MV-4-11 (cell line): ENCODE measurements at regions not wholly inside any gene's neighbourhood (a gene's known extent, or its start where the extent isn't known, plus 50 kb on each side); places are given as distances from the start of the nearest gene placed in this dataset.
"Not testable (repeated sequence)": the region's sequence is repeated elsewhere in the genome, so short reads cannot be mapped to it uniquely, and the experiment has no call there.

Experiments used
- DNase-seq: peaks from one replicate; lab custom pipeline; 2025; lab: John Stamatoyannopoulos, UW

GRCh38 chr4:159655547-159655946 is 552.7 kb downstream of the RAPGEF2 start:
- DNase-seq, result no peak

DNA sequence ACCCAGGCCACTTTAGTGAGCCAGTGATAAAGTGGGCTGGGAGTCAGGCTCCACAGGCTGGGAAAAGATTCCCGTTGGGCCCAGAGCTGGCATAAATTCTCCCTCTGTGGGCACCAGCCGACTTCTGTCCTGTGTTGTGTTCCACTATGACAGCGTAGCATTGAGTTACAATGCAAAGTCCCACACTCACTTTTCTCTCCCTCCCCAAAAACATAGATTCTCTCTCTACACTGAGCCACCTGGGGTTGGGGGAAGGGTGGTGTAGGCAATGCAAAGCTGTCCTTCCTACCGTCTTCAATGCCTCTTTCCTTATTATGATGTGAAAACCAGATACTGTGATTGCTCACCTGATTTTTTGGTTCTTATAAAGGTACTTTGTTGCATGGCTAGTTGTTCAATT is 566.2 kb downstream of the RAPGEF2 start:
- no peak for DNase-seq

- DNase-seq, result no peak
Measured at GRCh38 chr4:159673221-159673620, 570.3 kb downstream of the RAPGEF2 start.

DNA sequence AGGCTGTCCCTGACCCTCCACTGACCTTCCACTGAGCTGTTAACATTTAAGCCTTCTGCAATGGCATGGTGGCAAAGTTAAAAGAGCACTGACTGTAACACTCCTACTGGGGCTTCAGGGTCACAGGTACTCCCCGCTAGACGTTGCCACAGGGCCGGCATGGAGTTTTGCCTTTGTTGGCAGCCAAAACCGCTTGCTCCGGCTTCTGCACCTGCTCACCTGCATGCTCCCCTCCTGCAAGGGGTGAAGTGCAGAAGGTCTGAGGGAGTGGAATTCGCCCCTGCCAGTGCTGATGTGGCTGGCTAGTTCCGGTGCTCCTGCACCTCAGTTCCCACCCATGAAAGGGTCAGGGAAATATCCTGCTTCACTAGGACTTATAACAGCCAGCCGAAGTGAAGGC is 571.4 kb downstream of the RAPGEF2 start:
- DNase-seq, result no peak

DNA sequence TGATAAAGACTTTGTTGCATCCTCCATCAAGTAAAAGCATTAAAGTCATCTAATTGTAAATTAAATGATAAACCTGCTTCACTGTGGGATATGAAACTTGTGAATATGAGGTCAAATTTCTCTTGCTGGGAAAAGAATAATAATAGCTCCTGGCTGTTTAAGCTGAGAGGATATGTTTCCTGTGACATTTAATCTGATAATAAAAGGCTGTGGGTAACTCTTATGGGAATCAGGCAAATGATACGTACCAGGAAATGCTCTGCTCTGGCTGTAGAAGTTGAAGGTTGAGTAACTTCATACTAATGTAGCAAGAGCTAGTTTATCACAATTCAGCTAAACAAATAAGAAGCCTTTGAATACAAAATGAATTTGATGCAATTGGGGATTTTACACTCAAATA is 574.6 kb downstream of the RAPGEF2 start:
- no peak for DNase-seq

- no peak for DNase-seq
Measured at GRCh38 chr4:159682996-159683395, 580.1 kb downstream of the RAPGEF2 start.

GRCh38 chr4:159684061-159684460 is 581.2 kb downstream of the RAPGEF2 start:
- no peak for DNase-seq

- no peak for DNase-seq
Measured at GRCh38 chr4:159685340-159686092, 582.6 kb downstream of the RAPGEF2 start.

DNA sequence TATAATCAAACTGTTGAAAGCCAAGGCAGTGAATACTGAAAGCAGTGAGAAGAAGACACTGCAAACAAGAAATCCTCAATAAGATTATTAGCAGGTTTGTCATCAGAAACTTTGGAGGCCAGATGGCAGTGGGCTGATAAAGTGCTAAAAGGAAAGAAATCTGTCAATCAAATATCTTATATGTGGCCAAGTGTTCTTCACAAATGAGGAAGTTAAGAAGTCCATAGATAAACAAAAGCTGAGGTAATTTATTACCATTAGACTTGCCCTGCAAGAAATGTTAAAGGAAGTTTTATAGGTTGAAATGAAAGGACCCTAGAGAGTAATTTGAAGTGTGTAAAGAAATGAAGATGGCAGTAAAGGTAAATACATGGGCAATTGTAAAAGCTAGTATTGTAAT is 586.6 kb downstream of the RAPGEF2 start:
- DNase-seq, result no peak

GRCh38 chr4:159697322-159698283 is 594.7 kb downstream of the RAPGEF2 start:
- DNase-seq, result no peak

- DNase-seq, result no peak
Measured at GRCh38 chr4:159698336-159698735, 595.5 kb downstream of the RAPGEF2 start.

DNA sequence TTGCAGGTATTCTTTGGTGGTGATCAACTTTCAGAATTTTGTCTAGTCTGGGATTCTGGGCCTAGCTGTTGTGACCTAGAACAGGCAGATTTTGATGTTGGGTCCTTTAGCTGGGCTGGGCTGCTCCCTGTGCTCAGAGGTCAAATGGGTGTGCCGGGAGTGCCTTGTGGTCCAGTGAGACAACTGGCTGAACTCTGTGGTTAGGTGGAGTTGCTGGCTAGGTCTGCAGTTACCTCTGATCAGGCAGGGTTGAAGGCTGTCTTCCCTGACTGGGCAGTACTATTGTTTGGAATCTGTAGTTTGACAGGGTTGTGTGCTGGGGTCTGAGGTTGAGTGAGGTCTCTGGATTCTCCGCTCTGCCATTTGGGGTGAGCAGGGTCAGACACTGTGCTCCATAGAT is 599.3 kb downstream of the RAPGEF2 start:
- no peak for DNase-seq

DNA sequence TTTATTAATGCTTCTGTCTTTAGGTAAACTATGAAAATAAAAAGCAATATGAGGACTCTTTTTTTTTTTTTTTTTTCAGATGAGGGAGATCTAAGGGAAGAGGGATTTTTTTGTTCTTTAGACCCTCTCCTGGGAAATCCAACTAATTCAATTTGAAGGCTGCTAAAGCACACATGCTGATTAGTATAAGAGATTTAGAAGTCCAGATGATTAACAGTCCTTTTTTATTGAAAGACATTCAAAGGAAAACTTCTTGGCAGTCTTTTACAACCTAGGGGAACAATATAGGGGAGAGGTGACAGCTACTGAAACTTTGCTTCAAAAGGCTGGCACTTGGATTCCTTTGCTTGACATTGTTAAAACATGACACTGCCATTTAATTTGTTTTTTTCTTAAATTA is 602.5 kb downstream of the RAPGEF2 start:
- no peak for DNase-seq

GRCh38 chr4:159706704-159707103 is 603.8 kb downstream of the RAPGEF2 start:
- DNase-seq, result no peak

DNA sequence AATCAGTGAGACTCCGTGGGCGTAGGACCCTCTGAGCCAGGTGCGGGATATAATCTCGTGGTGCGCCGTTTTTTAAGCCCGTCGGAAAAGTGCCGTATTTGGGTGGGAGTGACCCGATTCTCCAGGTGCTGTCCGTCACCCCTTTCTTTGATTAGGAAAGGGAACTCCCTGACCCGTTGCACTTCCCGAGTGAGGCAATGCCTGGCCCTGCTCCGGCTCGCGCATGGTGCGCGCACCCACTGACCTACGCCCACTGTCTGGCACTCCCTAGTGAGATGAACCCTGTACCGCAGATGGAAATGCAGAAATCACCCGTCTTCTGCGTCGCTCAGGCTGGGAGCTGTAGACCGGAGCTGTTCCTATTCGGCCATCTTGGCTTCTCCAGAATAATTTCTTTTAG is 612.3 kb downstream of the RAPGEF2 start:
- not testable (repeated sequence) for DNase-seq

- no peak for DNase-seq
Measured at GRCh38 chr4:159719531-159719930, 616.7 kb downstream of the RAPGEF2 start.

GRCh38 chr4:159722052-159722451 is 619.2 kb downstream of the RAPGEF2 start:
- DNase-seq, result no peak

DNA sequence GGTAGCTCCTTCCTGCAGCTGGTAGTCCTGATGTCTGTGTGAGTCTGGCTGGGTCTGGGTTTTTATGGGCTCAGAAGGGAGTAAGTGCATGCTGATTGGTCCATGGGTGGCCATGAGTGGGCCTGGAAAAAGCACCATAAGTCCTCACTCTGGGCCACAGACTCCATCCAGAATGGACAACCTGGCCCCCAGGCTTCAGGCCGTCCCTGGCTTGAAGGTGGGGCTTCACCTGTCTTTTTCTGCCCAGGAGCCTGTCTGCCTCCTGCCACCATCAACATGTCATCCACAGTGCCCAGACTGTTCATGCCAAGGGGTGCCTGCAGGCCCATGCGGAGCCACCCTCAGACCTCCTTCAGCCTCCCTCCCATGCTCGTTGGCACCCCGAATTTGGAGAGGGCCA is 620.0 kb downstream of the RAPGEF2 start:
- DNase-seq, result no peak

- no peak for DNase-seq
Measured at GRCh38 chr4:159723341-159724048, 620.6 kb downstream of the RAPGEF2 start.

GRCh38 chr4:159725571-159725970 is 622.7 kb downstream of the RAPGEF2 start:
- no peak for DNase-seq

GRCh38 chr4:159735281-159736207 is 632.7 kb downstream of the RAPGEF2 start:
- no peak for DNase-seq
